ENCODE measurements at regions not wholly inside any gene's neighbourhood (a gene's known extent, or its start where the extent isn't known, plus 50 kb on each side); places are given as distances from the start of the nearest gene placed in this dataset.
"Not testable (repeated sequence)": the region's sequence is repeated elsewhere in the genome, so short reads cannot be mapped to it uniquely, and the experiment has no call there.

DNA sequence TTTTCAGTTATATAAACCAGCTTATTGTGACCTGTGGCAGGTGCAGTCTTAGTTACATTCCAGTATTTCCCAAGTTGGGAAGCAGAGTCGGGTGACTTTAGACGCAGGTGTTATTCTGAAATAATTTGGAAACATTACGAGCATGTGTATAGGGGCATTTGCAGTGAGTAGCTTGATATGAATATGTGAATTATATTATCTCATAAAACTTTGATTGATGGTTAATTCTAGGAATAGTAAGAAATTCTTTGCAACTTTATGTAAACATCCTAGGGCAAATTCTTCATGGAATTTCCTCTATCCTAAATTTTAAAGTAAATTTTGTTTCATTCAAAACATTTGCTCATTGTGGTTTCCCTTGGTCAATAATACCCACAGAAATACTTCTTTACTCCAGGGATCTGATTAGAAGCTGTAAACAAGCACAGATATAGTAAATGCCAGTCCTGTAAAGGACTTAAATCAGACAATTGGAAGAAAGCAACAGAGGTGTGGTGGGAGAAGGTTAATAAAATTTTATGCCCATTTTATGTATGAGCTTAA, 580.6 kb upstream of the CDH2 start:
- intact Hi-C loops (cut with micrococcal nuclease): loop anchor here (2.0 kb wide), 1 partner anchor 19 kb away; no protein-coding TSS in a partner anchor

- intact Hi-C loops (cut with micrococcal nuclease): no loop called here
These were observed 566.2 kb upstream of the CDH2 start for GRCh38 chr18:28743115-28743514.

GRCh38 chr18:28740575-28740974, 563.6 kb upstream of the CDH2 start:
- intact Hi-C loops (cut with micrococcal nuclease): no loop called here

DNA sequence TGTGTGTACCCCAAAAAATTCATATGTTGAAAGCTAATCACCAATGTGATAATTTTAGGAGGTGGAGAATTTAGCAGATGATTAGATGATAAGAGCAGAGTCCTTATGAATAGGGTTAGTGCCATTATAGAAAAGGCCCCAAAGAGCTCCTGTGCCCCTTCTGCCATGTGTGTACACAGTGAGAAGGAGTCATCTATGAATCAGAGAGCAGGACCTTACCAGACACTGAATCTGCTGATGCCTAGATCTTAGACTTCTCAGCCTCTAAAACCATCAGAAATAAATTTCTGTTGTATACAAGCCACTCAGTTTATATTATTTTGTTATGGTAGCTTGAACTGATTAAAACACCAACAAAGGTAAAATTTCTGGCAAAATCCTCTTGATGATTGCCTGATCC, 560.0 kb upstream of the CDH2 start:
- intact Hi-C loops (cut with micrococcal nuclease): no loop called here

DNA sequence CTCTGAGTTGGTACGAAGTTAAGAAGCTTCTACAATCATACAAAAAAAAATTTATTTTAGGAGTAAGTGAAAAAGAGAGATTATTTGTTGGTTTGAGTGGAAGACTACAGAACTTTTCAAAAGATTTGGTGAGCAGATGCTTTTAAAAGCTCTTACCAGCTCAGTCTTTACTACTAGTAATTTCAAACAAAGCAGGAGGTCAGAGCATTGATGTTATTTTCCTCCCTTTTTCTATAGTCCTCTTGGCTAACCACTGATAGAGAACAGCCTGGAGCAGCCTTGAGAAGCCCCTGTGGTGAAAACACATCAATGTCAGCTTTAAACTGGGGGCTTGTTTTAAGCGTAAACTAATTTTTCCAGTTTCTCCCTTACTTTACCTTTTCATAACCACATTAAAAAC, 559.3 kb upstream of the CDH2 start:
- intact Hi-C loops (cut with micrococcal nuclease): no loop called here

DNA sequence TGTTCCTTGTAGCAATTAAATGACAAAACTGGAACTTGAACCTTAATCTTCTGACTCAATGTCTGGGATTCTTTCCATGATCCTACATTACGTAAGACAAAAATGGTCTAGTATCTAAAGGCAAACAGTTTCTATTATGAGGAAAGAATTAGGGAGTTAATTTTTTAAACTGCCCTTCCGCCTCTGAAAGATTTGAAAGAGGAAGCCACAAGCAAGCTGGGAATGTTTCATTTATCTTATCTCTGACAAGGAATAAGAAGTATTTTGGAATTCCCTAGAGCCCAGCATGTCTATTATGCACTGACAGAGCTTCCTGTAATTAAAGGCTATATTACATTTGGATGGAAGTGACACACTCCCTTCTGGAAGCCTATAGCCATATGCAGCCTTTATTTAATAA, 558.8 kb upstream of the CDH2 start:
- intact Hi-C loops (cut with micrococcal nuclease): no loop called here

- intact Hi-C loops (cut with micrococcal nuclease): no loop called here
These were observed 552.4 kb upstream of the CDH2 start for GRCh38 chr18:28729321-28729720.

GRCh38 chr18:28728891-28729290, 552.0 kb upstream of the CDH2 start:
- intact Hi-C loops (cut with micrococcal nuclease): no loop called here

GRCh38 chr18:28727189-28727588, 550.3 kb upstream of the CDH2 start:
- intact Hi-C loops (cut with micrococcal nuclease): not testable (repeated sequence)

DNA sequence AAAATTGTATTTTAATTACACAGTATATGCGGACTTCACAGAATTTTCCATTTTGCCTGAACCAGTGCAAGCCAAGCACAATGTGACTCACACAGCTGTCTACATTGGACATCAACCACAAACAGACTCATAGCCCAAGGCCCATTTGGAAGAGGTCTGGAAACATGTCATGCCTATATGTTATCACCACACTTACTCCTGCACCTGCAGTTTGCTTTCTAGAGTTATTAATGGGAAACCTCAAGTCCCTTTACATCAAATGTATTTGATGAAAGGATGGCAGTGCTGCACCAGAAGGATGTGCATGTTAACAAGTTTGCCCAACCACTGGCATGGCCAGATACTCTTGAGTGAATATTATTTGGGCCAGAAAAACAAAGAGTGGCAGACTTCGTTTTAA, 548.9 kb upstream of the CDH2 start:
- intact Hi-C loops (cut with micrococcal nuclease): no loop called here

DNA sequence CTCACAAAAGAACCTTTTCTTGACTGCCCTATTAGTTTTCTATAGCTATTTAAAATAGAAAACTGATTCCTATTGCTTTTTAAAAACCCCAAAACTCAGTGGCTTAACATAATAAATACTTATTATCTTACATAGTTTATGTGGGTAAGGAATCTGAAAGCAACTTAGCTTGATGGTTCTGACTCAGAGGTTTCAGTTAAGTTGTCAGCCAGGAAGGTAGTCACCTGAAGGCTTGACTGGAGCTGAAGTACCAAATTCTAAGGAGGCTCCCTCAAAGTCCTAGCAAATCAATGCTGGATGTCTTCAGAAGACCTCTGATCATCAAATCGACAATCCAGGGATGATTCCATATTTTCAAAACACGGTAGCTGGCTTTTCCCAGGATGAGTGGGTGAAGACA, 546.6 kb upstream of the CDH2 start:
- intact Hi-C loops (cut with micrococcal nuclease): no loop called here

GRCh38 chr18:28718696-28719095, 541.8 kb upstream of the CDH2 start:
- intact Hi-C loops (cut with micrococcal nuclease): no loop called here

DNA sequence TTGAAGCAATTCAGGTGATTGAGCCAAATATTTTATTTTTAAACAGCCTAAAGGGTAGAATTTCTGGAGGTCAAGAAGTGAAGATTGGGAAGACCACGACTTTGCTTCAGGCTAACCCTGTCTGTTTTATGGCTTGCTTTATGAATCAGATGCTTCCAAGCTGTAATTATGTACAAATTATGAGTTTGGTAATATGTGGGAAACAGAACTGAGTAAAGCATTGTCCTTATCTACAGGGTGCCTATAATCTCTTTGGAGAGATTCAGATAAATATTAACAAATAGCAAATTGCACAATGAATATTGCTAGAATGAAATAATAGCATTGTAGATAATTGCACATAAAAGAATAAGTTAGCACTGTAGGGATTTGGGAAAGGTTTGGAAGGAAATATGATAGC, 539.4 kb upstream of the CDH2 start:
- intact Hi-C loops (cut with micrococcal nuclease): no loop called here

DNA sequence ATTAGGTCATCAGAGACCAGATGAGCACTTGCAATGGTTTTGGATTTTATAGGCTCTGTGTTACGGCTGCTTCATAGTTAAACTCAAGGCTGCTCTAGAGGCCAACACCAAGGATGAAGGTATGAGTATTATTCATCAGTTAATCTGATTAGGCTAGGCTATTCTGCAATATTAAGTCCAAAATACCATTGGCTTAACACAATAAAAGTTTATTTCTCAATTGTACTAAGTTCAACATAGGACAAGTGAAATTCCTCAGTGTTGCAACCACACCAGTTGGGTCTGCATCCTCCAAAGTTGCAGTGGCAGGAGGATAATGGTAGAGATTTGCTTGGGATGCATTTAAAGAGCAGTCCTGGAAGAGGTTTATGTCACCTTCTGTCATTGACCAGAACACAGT, 538.3 kb upstream of the CDH2 start:
- intact Hi-C loops (cut with micrococcal nuclease): no loop called here

- intact Hi-C loops (cut with micrococcal nuclease): no loop called here
These were observed 537.6 kb upstream of the CDH2 start for GRCh38 chr18:28714498-28714897.

GRCh38 chr18:28712796-28713425, 536.0 kb upstream of the CDH2 start:
- intact Hi-C loops (cut with micrococcal nuclease): no loop called here

DNA sequence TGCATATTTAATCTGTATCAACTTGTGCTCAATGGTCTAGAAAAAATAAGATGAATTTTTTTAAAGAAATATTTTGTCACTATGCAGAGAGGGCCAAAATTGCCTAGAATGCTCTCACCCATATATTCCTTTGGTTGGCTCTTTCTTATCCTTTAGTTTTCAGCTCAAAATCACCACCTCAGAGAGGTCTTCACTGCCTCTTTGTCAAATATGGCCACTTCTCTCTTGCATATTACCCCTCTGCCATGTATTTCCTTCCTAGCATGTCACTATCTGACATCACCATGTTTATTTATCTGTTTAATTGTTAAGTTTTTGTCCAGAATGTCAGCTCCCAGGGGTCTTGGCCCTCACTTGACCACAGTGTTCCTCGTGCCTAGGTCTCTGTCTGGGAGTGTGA, 535.2 kb upstream of the CDH2 start:
- intact Hi-C loops (cut with micrococcal nuclease): no loop called here

DNA sequence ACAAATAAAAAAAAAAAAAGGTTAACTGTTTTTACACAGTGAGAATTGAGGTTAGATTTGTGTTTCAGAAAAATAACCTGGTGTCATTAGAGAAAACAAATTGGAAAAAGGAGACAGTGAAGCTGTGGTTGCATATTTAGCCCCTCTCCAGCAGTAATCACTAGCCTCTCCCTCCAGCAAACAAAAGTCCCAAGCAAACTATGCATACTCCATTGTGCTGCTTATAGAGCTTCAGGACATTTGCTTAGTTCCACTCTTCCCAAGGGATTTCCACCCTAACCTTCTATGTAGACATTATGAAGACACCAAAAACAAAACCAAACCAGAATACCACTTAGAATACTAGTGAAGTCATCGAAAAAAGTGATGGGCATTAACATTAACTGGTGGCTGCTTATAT, 534.2 kb upstream of the CDH2 start:
- intact Hi-C loops (cut with micrococcal nuclease): no loop called here

DNA sequence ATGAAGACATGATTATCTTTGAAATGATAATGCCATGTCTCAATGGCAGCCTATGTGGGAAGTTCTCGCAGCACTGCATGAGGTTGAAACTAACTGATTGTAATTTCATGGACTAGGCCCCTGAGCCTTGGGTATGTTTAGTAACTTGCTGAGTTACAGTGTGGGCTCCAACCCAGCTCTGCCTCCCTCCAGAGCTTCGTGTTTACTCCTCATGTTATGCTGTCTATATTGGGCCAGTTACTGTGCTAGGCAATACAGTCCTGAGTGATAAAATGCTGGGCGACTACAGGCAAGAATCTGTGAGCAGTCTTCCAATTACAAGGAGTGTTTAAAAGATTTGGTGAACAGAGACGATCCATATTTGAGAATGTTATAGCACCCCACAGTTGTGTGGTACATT, 530.1 kb upstream of the CDH2 start:
- intact Hi-C loops (cut with micrococcal nuclease): no loop called here

DNA sequence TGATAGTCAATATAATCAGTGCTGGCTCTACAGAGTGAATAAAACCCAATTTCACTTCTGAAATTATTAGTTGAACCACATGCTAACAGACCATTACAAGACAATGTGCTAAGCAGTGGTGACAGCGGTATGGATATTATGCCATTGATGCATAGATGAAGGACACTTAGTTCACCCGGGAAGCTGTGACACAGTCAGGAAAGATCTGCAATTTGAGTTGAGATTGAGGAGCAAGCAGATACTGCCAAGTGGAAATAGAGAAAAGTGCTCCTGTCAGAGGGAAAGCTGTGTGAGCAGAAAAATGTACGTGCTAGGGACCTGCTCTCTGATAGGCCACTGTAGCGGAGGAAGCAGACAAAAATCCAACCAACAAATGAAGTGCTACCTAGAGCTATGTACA, 529.5 kb upstream of the CDH2 start:
- intact Hi-C loops (cut with micrococcal nuclease): no loop called here

- intact Hi-C loops (cut with micrococcal nuclease): no loop called here
These were observed 528.6 kb upstream of the CDH2 start for GRCh38 chr18:28705482-28705881.

GRCh38 chr18:28692337-28692736, 515.4 kb upstream of the CDH2 start:
- intact Hi-C loops (cut with micrococcal nuclease): no loop called here

- intact Hi-C loops (cut with micrococcal nuclease): no loop called here
These were observed 514.5 kb upstream of the CDH2 start for GRCh38 chr18:28691496-28691840.

Data from T-helper 2 cell treated with Interferon-gamma antibody and Interleukin-4, amounts not matched to agents 100 ng/mL and 5 ng/mL, for 36 hours (primary cell).